ENCODE measurements at regions not wholly inside any gene's neighbourhood (a gene's known extent, or its start where the extent isn't known, plus 50 kb on each side); places are given as distances from the start of the nearest gene placed in this dataset.
A peak's percentile ranks its signal among the peaks of the same experiment; 100 is the strongest.
"Not testable (repeated sequence)": the region's sequence is repeated elsewhere in the genome, so short reads cannot be mapped to it uniquely, and the experiment has no call there.

DNA sequence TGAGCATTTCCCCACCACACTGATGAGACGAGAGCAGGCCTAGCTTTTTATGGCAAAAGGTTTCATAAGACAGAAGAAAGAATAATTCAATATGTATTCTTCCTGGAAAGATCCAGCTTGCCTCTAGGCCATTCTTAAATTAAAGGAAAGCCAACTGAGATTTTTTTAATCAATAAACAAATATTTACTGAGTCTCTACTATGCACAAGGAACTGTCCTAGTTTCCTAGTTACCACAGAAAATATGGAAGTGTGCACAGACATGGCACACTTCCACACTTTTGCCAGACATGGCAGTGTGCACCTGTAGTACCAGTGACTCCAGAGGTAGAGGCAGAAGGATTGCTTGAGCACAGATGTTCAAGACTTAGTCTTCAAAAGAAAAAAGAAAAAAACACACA lies 281.0 kb downstream of the CETN3 start:
- no peak for DNase-seq

DNA sequence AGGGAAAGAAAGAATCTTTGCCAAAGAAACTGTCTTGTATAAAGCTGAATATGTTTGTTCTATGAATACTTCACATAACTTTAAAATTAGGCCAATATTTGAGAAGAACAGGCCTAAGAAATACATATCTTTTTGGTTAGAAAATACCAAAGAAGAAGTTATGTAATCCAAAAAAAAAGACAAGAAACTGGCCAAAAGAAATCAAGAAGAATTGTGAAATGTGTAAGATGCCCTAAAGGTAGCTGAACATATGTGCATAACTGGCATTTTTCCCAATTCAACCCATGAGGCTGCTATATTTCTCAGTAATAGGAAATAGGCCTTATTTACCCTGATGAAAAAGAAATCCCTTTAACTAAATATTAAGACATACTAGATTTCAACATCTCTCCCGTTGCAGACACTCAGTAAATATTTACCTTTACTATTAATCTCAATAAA lies 290.0 kb downstream of the CETN3 start:
- peak in 1 of 2 experiments; percentile 35 for DNase-seq

DNA sequence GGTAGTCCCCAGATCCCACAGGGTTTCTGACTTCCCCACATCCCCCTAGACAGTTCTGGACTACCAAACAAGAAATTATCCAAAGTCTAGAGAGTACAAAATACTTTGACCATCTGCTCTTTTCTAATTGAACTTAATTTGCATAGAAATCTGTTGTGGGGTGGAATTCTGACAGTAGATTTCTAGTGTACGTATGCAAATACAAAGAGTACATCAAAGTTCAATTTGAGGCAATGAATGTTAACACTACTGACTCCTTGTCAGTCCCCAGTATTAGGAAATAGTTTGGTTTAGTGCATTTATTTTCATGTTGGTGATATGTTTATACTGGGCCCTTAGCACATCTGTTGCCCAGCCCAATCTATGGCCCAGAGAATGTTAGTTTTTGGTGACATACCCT lies 292.6 kb downstream of the CETN3 start:
- no peak for DNase-seq

DNA sequence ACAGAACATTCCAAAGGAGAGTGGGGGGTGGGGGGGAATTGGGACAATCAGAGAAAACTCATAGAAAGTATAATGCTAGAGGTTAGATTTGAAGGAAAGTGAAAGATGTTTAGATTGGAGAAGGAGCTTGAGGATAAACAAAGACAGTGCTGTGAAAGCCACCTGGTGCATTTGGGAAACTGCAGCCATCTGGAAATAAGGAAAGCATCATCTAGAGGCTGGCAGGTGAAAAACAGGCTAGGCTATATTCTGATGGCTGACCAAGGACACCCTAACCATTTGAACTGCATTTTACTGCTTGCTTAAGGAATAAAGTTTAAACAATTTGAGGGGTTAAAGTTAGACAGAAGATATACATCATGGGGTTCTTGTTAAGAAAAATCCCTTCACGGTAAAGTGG lies 296.4 kb downstream of the CETN3 start:
- no peak for DNase-seq

DNA sequence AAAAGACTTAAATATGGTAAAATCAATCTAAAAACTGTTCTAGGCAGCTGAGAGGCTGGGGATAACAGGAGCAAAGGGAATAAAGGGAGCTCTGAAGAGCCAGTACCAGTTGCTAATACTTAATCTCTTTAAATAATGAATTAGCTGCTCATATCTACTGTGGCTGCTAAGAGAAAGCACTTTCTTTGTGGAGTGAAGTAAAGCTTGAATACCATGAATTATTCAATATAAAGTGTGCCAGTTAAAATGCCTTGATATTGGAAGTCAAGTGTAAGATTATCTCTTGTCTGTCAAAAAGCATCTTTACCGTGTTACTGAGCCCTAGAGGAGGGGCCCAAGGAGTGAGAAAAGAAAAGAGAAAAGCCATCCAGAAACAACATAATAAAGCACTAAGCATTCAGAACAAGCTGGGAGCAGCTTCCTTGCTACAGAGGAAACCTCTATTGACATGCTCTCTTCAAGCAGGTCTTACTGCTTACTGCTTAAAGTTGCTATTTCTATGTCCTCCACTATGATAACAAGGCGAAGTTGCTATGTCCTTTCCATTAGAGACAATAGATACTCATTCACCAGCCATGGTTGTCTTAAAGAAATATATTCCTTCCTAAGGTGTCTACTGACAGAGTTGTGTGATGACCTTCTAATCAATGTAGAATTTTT lies 297.4 kb downstream of the CETN3 start:
- DNase-seq: no peak

DNA sequence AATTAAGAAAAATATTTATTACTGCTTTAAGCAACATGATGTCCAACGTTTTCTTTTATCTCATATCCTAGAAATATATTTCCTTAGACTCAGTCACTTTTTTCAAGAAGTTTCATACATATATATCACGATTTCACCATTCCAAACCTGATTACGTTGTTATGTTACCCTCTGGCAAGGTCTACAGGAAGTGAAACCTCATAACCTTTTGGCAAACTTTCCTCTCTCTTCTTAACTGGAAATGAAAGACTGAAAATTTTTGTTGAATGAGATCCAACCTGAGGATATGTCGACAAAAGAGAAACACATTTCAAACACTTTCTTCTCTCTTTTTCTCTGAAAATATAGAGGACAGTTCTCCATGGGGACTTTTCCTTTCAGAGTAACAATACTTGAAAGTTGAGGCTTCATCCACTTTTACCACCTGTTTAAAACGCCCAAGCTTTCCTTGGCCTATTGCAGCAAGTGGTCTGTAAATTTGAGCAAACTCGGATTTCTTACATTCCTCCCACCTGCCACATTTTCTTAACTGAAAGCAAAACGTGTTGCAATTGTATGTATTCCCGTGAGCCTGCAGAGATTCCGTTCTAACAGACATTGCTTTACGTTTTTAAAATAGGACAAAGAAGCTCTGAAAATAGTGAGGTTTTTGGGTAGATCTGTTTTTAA lies 298.1 kb downstream of the CETN3 start:
- no peak for DNase-seq

DNA sequence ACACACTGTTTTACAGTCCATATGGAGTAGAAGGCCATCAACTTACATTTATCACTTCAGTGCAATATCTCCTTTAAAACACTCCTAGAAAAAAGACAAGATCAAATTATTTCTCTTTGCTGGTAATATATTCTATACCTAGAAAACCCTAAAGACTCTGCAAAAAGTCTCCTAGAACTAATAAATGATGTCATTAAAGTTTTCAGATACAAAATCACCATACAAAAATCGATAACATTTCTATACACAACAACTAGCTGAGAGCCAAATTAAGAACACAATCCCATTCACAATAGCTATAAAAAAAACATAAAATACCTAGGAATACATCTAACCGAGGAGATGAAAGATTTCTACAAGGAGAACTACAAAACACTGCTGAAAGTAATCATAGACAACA lies 300.3 kb downstream of the CETN3 start:
- DNase-seq: no peak

DNA sequence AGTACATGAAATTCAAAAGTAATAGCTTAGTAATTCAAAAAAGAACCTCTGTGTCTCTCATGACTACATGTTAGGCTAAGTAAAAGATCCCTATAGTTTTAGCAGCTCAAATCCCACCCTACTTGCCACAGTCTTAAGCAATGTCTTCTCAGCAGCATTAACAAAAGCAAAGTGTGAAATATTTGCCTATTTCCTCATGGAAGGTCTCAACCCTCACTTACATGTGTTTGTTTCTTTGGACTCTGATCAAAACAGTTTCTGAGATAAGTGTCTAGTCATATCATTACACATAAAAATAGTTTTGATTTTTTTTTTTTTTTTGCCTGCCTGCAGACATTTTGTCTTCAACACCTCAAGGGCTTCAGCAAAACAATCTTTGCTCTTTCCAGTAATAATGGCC lies 310.5 kb downstream of the CETN3 start:
- no peak for DNase-seq

DNA sequence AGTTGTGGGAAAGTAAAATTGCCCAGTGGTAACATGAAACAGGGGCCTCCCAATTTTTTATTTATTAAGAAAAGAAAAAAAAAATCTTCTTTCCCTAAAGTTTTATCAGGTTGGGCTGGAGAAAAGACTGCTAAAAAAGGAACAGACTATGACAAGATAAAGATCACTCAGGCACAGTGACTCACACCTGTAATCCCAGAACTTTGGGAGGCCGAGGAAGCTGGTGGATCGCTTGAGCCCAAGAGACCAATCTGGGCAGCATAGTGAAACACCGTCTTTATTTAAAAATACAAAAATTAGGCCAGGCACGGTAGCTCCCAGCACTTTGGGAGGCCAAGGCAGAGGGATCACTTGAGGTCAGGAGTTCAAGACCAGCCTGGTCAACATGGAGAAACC lies 312.5 kb downstream of the CETN3 start:
- DNase-seq: no peak

DNA sequence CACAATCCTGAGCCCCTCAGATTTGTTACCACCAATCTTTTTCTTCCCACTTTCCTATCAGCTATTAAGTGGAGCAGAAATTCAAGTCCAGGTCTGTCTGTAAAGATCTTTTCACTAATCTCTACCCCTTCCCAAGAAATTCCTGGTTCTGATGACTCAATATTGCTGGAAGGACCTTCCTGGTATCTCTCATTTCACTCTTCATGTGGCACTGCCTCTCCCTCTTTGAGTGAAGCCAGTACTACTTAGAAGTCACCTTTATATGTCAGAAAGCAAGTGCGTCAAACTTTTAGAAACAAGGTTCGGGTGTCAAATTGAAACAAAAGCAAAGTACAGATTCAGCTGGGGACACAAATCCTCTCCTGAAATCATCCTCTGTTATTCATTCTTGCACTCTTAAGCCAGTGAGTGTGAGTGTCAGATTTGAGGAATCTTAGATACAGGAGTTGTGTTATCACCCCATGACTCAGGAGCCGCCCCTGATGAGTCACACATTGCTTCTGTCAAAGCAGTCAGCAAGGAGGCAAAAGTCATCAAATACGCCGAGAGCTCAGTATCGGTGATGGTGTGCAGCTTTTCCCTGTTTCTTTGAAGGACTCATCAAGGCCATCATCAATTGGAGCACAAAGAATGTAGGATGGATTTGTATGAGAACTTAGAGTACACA lies 313.0 kb downstream of the CETN3 start:
- no peak for DNase-seq

DNA sequence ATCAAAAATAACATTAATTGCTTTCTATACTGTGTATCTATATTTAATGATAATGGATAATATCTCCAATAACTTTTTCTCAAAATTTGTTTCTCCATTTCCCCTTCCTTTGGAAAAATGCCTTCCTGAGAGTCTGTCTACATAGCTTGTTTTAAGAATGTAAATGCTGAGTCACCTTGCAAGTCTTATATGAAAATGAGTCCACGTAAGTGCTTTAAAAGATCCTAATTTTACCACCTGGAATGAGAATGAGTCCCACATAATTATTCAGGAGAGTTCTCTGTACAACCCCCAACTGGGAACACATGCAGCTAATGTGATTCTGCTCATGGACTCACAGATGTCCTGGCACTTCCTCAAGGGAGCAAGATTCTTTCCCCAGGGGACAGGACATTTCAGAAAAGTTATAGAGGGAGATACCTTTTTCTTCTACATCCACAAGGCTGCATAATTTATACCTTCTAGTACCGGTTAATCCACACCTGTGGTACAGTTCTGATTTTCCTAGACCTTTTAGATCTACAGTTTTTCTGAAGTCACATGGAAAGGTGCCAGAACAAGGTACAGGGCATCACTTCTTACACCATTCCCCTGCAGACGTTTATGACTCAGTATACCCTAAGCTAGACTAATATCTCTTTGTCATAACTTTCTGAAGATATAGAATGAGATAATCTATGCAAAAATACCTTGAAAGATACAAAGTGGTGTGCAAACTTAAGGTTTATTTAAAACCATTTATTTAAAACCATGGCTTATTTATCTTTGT lies 314.1 kb downstream of the CETN3 start:
- no peak for DNase-seq

DNA sequence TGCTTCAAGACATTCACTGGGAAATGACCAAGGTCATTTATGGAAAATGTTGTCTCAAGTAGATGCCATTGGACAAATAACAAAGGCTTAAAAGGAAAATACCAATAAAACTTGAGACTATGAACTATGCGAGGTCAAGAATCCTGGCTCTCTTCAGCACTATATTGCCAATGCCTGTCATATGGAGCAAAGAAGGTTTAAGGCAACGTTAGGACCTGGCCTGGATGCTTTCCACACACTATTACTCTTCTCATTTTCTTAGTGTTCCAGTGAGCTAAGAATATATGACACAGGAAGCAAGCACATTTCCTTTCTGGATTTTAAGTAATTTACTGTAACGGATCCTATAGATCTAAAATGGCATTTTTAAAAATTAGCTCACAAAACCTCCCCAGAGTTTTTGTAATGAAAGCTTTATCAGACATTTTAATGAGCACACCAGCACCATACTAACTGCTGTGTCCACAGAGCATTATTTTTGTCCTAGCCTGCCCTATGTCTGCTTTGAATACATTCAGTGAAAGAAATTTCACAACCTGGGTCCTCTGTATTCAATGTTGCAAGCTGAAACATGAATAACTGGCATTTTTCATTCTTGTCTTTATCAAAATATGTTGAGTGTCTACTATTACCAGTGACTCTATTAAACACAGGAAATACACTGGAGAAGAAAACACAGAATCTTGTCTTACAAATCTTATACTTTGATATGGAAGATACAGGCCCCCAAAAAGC lies 315.6 kb downstream of the CETN3 start:
- no peak for DNase-seq

DNA sequence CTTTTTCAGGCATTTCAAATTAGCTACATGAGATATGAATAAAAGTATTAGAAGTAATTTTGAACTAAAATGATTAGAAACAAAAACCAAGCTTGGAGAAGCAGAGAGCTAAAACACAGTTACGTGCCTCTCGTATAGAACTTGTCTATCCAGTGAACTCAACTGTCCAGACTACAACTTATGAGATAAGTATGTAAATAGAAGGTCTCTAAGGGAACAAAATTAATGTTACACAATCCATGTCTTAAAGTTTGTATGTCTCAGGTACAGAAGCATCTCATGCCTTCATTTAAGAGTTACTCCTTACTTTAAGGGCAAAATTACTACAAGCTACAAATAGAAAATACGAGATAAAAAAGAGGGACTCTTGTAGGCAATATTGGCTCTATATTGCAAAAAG lies 316.8 kb downstream of the CETN3 start:
- DNase-seq: no peak

DNA sequence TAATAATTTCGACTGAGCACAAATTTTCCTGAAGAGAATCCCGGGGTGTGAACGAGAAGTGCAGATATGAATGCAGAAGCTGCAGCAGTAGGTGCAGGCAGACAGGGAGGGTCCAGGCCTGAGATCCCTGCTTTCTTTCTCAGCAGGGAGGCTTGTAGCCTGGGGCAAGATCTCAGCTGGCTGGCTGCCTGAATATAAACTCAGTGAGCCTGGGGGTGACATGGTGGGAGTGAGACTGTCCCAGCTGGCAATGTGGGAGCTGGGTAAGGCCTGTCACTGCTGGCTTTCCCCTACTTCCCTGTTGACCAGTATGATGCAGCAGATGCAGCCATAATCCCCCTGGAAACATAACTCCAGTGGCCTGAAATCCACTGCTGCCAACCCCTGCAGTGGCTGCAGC lies 325.2 kb downstream of the CETN3 start:
- DNase-seq: no peak

DNA sequence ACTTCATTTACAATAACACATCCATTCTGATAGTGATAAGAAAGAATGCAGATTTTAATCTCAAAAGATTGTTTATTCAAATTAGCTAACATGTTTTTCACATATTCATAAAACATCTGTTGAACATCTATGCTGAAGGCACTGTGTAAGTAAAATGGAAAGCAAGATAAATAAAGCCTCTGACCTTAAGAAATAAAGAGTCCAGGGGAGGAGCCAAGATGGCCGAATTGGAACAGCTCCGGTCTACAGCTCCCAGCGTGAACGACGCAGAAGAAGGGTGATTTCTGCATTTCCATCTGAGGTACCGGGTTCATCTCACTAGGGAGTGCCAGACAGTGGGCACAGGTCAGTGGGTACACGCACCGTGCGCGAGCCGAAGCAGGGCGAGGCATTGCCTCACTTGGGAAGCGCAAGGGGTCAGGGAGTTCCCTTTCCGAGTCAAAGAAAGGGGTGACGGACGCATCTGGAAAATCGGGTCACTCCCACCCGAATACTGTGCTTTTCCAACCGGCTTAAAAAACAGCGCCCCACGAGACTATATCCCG lies 336.5 kb downstream of the CETN3 start:
- DNase-seq: not testable (repeated sequence)

DNA sequence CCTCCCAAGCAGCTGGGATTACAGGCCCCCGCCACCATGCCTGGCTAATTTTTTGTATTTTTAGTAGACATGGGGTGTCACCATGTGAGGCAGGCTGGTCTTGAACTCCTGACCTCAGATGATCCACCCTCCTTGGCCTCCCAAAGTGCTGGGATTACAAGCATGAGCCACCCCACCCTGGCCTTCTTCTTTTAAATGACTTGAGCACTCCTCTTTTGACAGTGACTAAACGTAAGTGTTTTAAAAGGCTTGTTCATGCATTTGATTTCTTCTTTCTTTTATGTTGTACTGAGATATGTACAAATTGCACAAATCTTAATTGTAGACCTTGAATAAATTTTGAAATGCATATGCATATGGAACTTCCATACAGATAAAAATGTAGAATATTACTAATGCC lies 337.9 kb downstream of the CETN3 start:
- no peak for DNase-seq

DNA sequence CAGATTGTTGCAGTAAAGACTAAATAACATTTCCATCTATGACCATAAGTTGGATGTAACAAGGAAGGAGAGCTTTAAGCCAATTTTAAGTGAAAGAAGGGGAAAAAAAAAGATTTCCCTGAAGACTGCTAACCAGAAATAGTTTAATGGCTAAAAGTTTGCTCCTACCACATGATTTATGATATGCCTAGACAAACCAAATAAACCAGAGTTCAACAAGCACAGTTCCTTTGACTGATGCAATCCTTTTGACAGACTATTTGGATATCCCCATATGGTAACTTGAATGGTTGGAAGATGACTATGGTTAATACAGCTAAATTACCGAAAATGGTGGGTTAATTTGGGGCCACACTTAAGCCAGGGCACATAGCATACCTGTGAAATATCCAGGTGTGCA lies 338.5 kb downstream of the CETN3 start:
- no peak for DNase-seq

DNA sequence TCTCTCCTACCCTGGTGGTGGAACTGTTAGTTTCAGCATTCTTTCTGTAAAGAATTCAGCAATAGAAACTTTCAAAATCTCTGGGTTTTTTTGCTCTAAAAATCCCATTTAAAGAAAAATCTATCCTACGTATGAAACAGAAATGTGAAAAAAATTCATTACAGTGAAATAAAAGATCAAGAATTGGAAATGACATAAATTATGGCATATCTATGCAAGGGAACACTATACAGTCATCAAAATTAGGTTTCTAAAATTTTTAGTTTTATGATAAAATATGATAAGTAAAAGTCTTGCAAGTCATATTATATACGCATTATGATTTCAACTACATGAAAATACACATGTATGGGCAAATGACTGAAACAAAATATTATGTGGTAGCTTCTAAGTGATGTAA lies 342.6 kb downstream of the CETN3 start:
- no peak for DNase-seq

DNA sequence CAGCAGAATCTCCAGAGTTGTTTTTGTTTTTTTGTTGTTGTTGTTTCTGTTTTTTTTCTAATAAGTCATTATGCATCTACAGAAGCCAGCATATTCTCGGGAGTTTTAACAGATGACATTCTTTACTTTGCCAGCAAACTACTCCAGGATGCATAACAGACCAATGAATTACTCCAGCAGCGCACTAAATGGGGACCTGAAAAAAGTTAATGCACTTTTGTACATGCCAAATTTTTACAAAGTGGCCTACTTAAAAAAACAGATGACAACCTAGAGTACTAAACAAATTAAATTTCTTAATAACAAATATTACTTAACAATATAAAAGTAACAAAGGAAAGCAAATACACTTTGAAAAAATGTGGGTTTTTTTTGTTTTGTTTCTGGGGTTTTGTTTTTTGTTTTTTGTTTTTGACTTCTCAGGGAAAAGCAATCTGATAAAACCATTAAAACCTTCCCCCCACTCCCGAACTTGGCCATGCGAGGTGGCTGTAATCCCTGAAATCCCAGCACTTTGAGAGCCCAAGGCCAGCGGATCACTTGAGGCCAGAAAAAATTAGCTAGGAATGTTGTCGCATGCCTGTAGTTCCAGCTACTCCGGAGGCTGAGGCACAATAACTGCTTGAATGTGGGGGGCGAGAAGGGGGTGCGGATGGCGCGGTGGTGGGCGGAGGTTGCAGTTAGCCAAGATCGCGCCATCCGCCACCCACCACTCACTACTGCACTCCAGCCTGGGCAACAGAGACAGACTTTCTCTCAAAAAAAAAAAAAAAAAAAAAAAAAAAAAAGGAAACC lies 352.4 kb downstream of the CETN3 start:
- no peak for DNase-seq

DNA sequence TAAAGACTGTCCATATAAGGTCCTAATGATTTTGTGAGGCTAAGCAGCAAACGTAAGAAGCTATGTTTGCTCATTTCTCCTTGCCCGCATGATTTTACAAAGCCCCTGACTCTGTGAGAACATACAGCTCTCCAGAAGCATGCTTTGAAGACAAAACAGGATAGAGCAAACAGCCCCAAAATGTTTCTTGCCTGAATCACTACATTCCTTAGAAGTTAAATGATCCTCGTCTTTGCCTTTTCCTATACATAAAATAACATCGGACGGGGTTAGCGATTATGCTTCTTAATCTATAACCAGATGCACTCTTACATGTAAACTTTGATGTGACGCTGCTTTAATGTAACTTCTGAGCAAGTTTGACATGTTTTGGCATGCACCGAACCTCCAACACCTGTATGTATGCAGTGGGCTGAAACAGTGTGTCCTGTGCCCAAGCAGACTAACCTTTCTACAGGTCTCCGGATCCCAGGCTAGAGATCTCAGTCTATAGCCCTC lies 353.7 kb downstream of the CETN3 start:
- no peak for DNase-seq

DNA sequence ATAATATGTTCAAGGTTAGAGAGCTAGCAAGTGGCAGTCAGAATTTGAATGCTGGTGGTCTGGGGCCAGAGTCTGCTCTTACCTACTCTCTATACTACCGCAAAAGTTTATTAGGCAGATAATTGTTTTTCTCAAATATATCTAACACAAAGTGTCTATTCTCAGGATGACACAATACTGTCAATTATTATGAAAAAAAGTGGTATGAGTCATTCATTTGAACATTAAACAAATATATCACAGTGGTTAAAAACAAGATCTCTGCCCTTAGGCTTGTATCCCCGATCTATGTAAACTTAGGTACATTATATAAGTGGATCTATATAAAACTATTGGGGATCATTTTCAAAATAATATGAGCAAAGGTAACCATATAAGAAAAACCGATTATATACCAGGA lies 354.9 kb downstream of the CETN3 start:
- DNase-seq: no peak

DNA sequence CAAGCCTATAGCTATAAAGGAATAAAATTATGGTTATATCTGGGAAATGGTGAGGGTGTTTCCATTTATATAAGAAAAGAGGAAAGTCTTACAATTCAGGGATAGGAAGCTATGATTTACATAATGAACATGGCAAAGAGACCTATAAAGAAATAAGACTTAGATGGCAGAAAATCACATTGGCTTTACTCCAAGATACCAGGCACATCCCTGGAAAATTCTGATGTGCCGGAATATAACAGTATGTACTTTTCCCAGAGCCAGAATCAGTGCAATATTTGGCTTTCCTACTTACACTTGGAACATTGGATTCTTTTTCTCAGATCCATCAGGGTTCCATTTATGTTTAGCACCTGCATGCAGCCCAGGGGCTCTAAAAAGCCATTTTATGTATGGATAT lies 357.8 kb downstream of the CETN3 start:
- no peak for DNase-seq

Data from NCI-H2081 (cell line).